Muscle layer of duodenum (tissue), 2 donors: ENCODE measurements at regions not wholly inside any gene's neighbourhood (a gene's known extent, or its start where the extent isn't known, plus 50 kb on each side); places are given as distances from the start of the nearest gene placed in this dataset.

Experiments
- H3K27ac ChIP-seq: one replicate; pipeline ENCODE4 v1.7.0; 2013; ENCODE audit warnings: mild to moderate bottlenecking, low read length
- H3K27me3 ChIP-seq: one replicate; pipeline ENCODE4 v1.7.0; 2013; ENCODE audit warnings: low read depth, mild to moderate bottlenecking, control low read depth, low read length
- H3K36me3 ChIP-seq, 2 donors: one replicate each; pipeline ENCODE4 v1.7.0; 2013; ENCODE audit warnings: low read length in 2 of 2, control low read depth in 1 of 2, mild to moderate bottlenecking in 1 of 2; ENCODE audit not compliant: insufficient read depth in 2 of 2, control insufficient read depth in 1 of 2
- H3K4me1 ChIP-seq, 2 donors: one replicate each; pipeline ENCODE4 v1.7.0; 2013; ENCODE audit warnings: low read length in 2 of 2, mild to moderate bottlenecking in 2 of 2, control low read depth in 1 of 2, moderate library complexity in 1 of 2; ENCODE audit not compliant: insufficient read depth in 2 of 2, control insufficient read depth in 1 of 2
- H3K4me3 ChIP-seq, 2 donors: one replicate each; pipeline ENCODE4 v1.7.0; 2013; ENCODE audit warnings: low read length in 2 of 2, low read depth in 1 of 2, mild to moderate bottlenecking in 1 of 2
- H3K9me3 ChIP-seq, 2 donors: one replicate each; pipeline ENCODE4 v1.7.0; 2013; ENCODE audit warnings: low read length in 2 of 2, control low read depth in 1 of 2, mild to moderate bottlenecking in 1 of 2; ENCODE audit not compliant: control insufficient read depth in 1 of 2
- donor health status: healthy.

DNA sequence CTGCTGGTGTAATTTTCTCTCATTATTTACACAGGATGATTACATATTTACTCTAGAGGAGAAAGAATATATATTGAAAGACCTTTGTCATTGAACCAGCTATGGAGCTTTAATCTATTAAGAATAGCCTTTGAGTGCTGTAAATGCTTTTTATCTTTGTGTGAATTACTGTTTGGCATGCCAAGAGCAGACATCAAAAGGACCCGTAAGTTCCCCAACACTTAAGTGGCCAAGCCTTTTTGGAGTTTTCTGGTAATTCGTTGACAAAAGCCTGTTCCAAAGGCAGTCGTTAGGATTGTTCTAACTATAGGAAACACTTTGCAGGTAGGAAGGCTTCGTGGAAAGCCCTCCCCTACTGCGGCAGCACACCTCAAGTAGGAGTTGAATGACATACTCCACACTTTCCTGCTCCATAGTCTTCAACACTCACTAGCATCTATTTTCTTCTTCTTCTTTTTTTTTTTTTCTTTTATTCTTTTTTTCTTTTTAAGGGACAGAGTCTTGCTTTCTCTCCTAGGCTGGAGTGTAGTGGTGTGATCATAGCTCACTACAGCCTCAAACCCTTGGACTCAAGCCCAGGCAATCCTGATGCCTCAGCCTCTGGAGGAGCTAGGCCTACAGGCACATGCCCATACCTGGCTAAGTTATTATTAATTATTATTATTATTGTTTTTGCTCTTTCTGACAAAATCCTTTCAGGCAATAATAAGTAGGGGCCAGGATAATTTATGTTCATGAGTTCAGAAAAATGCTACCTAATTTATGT, 98.6 kb downstream of the SUCNR1 start:
- Histone ChIP-seq H3K36me3 (no peaks in the 10 kb centered on the region), H3K27ac (no peak overlapping the region), H3K9me3 (no peaks in the 10 kb centered on the region), H3K27me3 (no peaks in the 10 kb centered on the region), H3K4me3 (no peak overlapping the region), H3K4me1 (no peaks in the 10 kb centered on the region)

DNA sequence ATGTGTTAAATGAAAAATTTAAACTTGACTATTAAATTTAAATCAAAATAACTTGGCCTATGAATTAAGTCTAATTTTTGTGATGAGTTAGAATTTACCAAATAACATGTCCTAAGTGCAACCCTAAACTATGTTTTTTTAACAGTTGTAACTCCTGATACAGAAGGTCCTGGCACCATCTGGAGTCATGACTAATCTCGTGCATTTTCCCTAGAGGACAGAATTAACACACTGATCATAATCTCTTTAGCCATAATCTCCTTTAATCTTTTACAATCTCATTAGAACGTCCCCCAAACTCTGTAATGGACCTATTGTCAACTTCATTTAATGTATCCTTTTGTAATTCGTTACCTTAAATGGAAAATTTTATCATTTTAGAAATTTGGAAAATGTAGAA, 100.6 kb downstream of the SUCNR1 start:
- Histone ChIP-seq H3K4me1 (no peaks in the 10 kb centered on the region), H3K4me3 (no peak overlapping the region), H3K27me3 (no peaks in the 10 kb centered on the region), H3K27ac (no peak overlapping the region), H3K36me3 (no peaks in the 10 kb centered on the region), H3K9me3 (no peaks in the 10 kb centered on the region)

DNA sequence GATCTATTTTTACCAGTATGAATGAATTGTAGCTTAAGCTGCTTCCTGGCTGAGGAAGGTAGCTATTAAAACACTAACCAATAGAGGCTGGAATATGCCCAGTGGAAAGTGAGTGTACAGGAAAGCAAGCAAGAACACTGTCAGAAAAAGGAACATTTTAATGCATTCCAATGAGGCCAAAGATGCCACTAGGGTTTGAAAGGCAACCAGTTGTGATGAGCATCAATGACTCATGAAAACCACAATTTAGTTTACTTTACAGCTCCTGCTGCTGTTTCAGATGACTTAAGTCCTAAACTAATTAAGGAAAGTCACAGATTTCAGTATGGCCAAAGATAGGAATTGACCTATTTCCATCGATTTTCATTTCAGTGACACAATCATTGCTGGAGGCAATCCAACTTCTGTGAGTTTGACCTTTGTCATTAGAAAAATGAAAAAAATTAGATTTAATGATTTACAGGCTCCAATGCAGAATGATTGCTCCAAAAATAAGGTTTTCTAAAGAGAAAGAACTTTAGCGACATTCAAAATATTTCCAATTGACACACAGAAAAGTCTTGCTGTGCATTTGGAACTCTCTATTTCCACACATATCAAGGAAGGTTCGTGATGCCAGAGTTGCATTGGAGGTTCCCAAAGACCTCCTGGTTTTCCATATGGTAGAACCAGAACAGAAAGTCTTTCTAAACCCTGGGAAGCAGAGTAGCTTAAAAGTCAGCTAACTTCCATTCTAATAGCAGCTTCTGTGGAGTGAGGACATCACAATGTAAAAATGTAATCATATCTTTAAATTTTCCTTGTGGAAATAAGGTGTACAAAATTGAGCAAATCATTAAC, 103.0 kb downstream of the SUCNR1 start:
- H3K4me3 ChIP-seq: no peak overlapping the region
- no peaks in the 10 kb centered on the region for H3K36me3 ChIP-seq
- no peak overlapping the region for H3K27ac ChIP-seq
- no peaks in the 10 kb centered on the region for H3K27me3 ChIP-seq
- no peaks in the 10 kb centered on the region for H3K4me1 ChIP-seq
- no peaks in the 10 kb centered on the region for H3K9me3 ChIP-seq

DNA sequence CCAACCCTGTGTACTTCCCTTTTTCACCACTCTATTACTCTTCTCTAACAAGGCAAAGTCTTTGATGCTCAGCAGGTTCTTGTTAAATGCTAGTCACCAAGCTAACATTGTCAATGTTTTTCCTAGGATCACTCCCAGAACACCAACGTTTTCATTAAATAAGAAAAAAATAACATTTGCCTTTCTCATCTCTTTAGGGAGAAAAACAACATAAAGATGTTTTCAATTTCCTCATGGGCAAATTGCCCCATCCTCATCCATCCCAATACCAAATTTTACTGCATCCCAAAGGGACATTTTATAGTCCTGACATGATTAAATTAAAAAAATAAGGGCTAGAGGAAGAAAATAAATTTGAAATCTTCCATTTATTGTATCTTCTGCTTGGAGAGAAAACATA, 106.5 kb downstream of the SUCNR1 start:
- Histone ChIP-seq H3K4me3 (no peak overlapping the region), H3K27ac (no peak overlapping the region), H3K36me3 (no peaks in the 10 kb centered on the region), H3K9me3 (no peaks in the 10 kb centered on the region), H3K27me3 (no peaks in the 10 kb centered on the region), H3K4me1 (no peaks in the 10 kb centered on the region)

DNA sequence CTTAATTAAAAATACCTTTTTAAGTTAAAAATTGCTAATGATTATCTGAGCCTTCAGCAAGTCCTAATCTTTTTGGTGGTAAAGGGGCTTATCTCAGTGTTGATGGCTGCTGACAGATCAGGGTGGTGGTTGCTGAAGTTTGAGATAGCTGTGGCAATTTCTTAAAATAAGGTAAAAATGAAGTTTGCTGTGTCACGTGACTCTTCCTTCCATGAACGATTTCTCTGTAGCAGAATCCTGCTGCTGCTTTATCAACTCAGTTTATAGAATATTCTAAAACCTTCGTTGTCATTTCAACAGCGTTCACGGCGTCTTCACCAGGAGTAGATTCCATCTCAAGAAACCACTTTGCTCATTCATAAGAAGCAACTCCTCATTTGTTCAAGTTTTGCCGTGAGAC, 110.1 kb downstream of the SUCNR1 start:
- no peaks in the 10 kb centered on the region for H3K9me3 ChIP-seq
- no peaks in the 10 kb centered on the region for H3K36me3 ChIP-seq
- H3K4me3 ChIP-seq: no peak overlapping the region
- H3K4me1 ChIP-seq: no peaks in the 10 kb centered on the region
- no peak overlapping the region for H3K27ac ChIP-seq
- no peaks in the 10 kb centered on the region for H3K27me3 ChIP-seq

- H3K4me3 ChIP-seq: no peak overlapping the region
- no peaks in the 10 kb centered on the region for H3K36me3 ChIP-seq
- H3K9me3 ChIP-seq: no peaks in the 10 kb centered on the region
- H3K27ac ChIP-seq: no peak overlapping the region
- no peaks in the 10 kb centered on the region for H3K27me3 ChIP-seq
- no peaks in the 10 kb centered on the region for H3K4me1 ChIP-seq
Observed at GRCh38 chr3:151985787-151986430, 112.5 kb downstream of the SUCNR1 start.

DNA sequence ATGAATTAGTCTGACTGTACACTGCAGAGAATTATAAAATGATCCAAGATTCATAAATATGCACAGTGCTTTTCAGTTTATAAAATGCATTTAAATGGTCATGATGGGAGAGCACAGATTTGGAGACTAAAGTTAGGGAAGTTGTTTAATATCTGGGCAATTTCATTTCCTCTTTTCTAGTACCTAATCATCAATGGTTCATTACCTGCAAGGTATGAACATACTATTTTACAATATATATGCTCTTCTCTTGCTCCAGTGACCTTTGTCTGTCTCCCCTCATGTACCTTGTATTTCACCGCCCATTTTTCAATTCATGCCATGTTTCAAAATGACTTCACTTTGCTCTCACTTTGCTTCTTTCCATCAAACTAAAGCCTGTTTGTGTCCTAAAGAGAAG, 114.5 kb downstream of the SUCNR1 start:
- H3K27ac ChIP-seq: no peak overlapping the region
- no peaks in the 10 kb centered on the region for H3K4me1 ChIP-seq
- no peak overlapping the region for H3K4me3 ChIP-seq
- no peaks in the 10 kb centered on the region for H3K36me3 ChIP-seq
- H3K9me3 ChIP-seq: no peaks in the 10 kb centered on the region
- H3K27me3 ChIP-seq: no peaks in the 10 kb centered on the region

- no peaks in the 10 kb centered on the region for H3K4me1 ChIP-seq
- no peaks in the 10 kb centered on the region for H3K27me3 ChIP-seq
- H3K4me3 ChIP-seq: no peak overlapping the region
- no peaks in the 10 kb centered on the region for H3K36me3 ChIP-seq
- no peaks in the 10 kb centered on the region for H3K9me3 ChIP-seq
- no peak overlapping the region for H3K27ac ChIP-seq
Observed at GRCh38 chr3:151989621-151990020, 116.2 kb downstream of the SUCNR1 start.

DNA sequence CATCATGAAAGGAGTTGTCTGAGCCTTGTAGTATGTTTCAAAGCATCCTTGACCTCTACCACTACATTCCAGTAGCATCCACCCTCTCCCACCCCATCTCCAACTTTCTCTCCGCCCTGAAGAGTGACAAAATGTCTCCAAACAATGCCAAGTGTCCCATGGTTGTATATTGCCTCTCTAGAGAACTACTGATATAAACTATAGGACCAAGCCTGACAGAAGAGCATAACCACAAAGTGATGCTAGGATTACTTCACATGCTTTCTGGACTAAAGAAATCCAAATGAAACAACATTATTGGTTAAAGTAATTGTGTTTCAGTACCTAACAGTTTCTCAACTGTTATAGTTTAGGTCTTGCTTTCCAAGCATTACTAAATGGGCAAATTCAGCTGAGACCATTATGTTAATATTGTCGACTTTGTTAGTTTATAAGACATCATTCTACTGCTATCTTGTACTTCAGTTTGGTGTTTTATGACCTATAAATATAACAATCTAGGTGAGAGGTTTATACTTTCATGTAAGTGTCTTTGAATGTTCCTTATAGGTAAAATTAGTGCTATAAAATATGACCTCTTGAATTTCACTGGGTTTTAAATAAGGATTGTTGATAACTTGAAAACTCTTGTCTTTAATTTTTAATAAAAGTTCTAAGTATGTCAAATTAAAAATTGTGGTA, 117.4 kb downstream of the SUCNR1 start:
- Histone ChIP-seq H3K9me3 (no peaks in the 10 kb centered on the region), H3K27me3 (no peaks in the 10 kb centered on the region), H3K4me3 (no peak overlapping the region), H3K4me1 (no peaks in the 10 kb centered on the region), H3K27ac (no peak overlapping the region), H3K36me3 (no peaks in the 10 kb centered on the region)

DNA sequence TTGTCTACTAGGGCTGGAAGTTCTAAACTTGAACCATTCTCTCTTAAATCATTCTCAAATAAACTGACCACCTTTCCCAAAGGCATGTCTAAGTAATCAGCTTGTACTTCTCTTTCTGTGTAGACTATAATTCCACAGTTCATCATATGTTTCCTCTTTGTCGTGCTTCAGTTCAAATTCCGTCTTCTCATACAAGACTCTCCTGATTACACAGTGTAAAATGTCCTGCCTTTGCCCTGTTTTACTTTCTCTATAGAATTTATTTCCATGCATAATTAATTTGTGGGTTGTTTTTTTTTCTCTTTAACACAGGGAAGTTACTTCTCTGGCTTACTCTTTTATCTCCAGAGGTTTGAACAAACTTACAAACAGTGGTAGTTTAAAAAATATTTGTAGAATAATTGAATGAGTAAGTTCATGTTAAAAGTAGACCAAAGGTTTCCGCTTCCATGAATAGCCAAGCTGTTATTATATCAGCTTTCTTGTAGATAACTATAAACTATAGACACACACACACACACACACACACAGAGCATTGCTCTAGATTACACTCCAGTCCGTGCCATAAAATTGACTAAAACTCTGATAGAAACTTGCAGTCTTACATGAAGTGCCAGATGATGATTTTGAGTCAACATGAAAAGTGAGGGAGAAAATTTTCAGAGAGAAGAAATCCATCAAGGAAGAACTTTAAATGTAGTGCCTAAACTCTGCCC, 119.0 kb downstream of the SUCNR1 start:
- H3K4me1 ChIP-seq: no peaks in the 10 kb centered on the region
- H3K27me3 ChIP-seq: no peaks in the 10 kb centered on the region
- no peak overlapping the region for H3K27ac ChIP-seq
- no peak overlapping the region for H3K4me3 ChIP-seq
- H3K9me3 ChIP-seq: no peaks in the 10 kb centered on the region
- no peaks in the 10 kb centered on the region for H3K36me3 ChIP-seq
